Mesenchymal stem cell (in vitro differentiated cells and primary cell): ENCODE measurements at regions not wholly inside any gene's neighbourhood (a gene's known extent, or its start where the extent isn't known, plus 50 kb on each side); places are given as distances from the start of the nearest gene placed in this dataset.

ENCODE experiments used
- DNase-seq: peaks from one replicate; pipeline ENCODE4 v3.0.0-alpha.2; 2013
- H2AFZ ChIP-seq: one replicate; pipeline ENCODE4 v1.6.1; 2013; ENCODE audit warnings: low read depth, mild to moderate bottlenecking, control low read depth, inconsistent platforms, low read length, moderate library complexity
- H2AK5ac ChIP-seq: 2 replicates; pipeline ENCODE4 v1.6.1; 2013; ENCODE audit warnings: low read length, moderate library complexity, mild to moderate bottlenecking, inconsistent platforms; ENCODE audit not compliant: severe bottlenecking
- H2BK120ac ChIP-seq: one replicate; pipeline ENCODE4 v1.6.1; 2013; ENCODE audit warnings: low read depth, mild to moderate bottlenecking, inconsistent platforms, low read length, moderate library complexity
- H2BK12ac ChIP-seq, 2 experiments: one replicate each; pipeline ENCODE4 v1.6.1; 2013; ENCODE audit warnings: inconsistent platforms in 2 of 2, low read length in 2 of 2, mild to moderate bottlenecking in 2 of 2, moderate library complexity in 2 of 2, control low read depth in 1 of 2
- H2BK15ac ChIP-seq: one replicate; pipeline ENCODE4 v1.6.1; 2013; ENCODE audit warnings: mild to moderate bottlenecking, low read depth, inconsistent platforms; ENCODE audit not compliant: poor library complexity, severe bottlenecking
- H2BK5ac ChIP-seq: 2 replicates; pipeline ENCODE4 v1.6.1; 2013; ENCODE audit warnings: low read depth, mild to moderate bottlenecking, low read length, control low read depth, inconsistent platforms; ENCODE audit not compliant: poor library complexity, severe bottlenecking
- H3K14ac ChIP-seq, 2 experiments: one replicate each; pipeline ENCODE4 v1.6.1; 2013; ENCODE audit warnings: inconsistent platforms in 2 of 2, low read length in 2 of 2, control low read depth in 1 of 2, mild to moderate bottlenecking in 1 of 2, moderate library complexity in 1 of 2
- H3K18ac ChIP-seq, 2 experiments: one replicate each; pipeline ENCODE4 v1.6.1; 2013; ENCODE audit warnings: inconsistent platforms in 2 of 2, low read length in 2 of 2, control low read depth in 1 of 2, low read depth in 1 of 2, mild to moderate bottlenecking in 1 of 2
- H3K23ac ChIP-seq, 2 experiments: one replicate each; pipeline ENCODE4 v1.6.1; 2013; ENCODE audit warnings: inconsistent platforms in 2 of 2, low read length in 2 of 2, mild to moderate bottlenecking in 2 of 2, moderate library complexity in 2 of 2, control low read depth in 1 of 2
- H3K27ac ChIP-seq: 2 replicates; pipeline ENCODE4 v1.5.1; 2013; ENCODE audit warnings: mild to moderate bottlenecking, moderate library complexity, low read length, control low read depth, inconsistent platforms; ENCODE audit not compliant: poor library complexity, severe bottlenecking
- H3K27me3 ChIP-seq, 2 experiments: 2 replicates each; pipeline versions ENCODE4 v1.6.1 to v1.7.0; 2013; ENCODE audit warnings: low read length in 2 of 2, mild to moderate bottlenecking in 2 of 2, moderate library complexity in 2 of 2, control low read depth in 1 of 2, inconsistent platforms in 1 of 2; ENCODE audit not compliant: control insufficient read depth in 1 of 2, insufficient read depth in 1 of 2
- H3K36me3 ChIP-seq, 2 experiments: 2 replicates each; pipeline versions ENCODE4 v1.6.1 to v1.7.0; 2013; ENCODE audit warnings: low read length in 2 of 2, control low read depth in 1 of 2, inconsistent platforms in 1 of 2, low read depth in 1 of 2, mild to moderate bottlenecking in 1 of 2; ENCODE audit not compliant: insufficient read depth in 2 of 2, control insufficient read depth in 1 of 2
- H3K4ac ChIP-seq, 2 experiments: one replicate each; pipeline ENCODE4 v1.6.1; 2013; ENCODE audit warnings: inconsistent platforms in 2 of 2, low read length in 2 of 2, mild to moderate bottlenecking in 2 of 2, moderate library complexity in 2 of 2, control low read depth in 1 of 2, low read depth in 1 of 2
- H3K4me1 ChIP-seq: 2 replicates; pipeline ENCODE4 v1.6.1; 2013; ENCODE audit warnings: low read depth, low read length, control low read depth; ENCODE audit not compliant: control insufficient read depth, insufficient read depth
- H3K4me2 ChIP-seq: 2 replicates; pipeline ENCODE4 v1.6.1; 2013; ENCODE audit warnings: low read length, mild to moderate bottlenecking, inconsistent platforms; ENCODE audit not compliant: poor library complexity, severe bottlenecking
- H3K4me3 ChIP-seq, 2 experiments: 2 replicates each; pipeline versions ENCODE4 v1.5.1 to v1.7.0; 2013; ENCODE audit warnings: low read length in 2 of 2, mild to moderate bottlenecking in 2 of 2, control low read depth in 1 of 2, low read depth in 1 of 2; ENCODE audit not compliant: insufficient read depth in 1 of 2
- H3K79me1 ChIP-seq: replicated peaks from 2 replicates; pipeline ENCODE4 v1.6.1; 2013; ENCODE audit warnings: mild to moderate bottlenecking, control low read depth, low read length, inconsistent platforms; ENCODE audit not compliant: poor library complexity, severe bottlenecking
- H3K9ac ChIP-seq: 2 replicates; pipeline ENCODE4 v1.7.0; 2013; ENCODE audit warnings: mild to moderate bottlenecking, low read length, moderate library complexity
- H3K9me3 ChIP-seq: 2 replicates; pipeline ENCODE4 v1.7.0; 2013; ENCODE audit warnings: mild to moderate bottlenecking, low read length; ENCODE audit not compliant: control insufficient read depth
- H4K8ac ChIP-seq: one replicate; pipeline ENCODE4 v1.6.1; 2013; ENCODE audit warnings: inconsistent platforms, mild to moderate bottlenecking, low read length, moderate library complexity
- H4K91ac ChIP-seq: one replicate; pipeline ENCODE4 v1.6.1; 2013; ENCODE audit warnings: mild to moderate bottlenecking, low read length, inconsistent platforms
- WGBS: methylation state at CpG from one replicate; pipeline ENCODE4 v1.1.7; 2013; ENCODE audit warnings: mixed read lengths; 5-methylcytosine and 5-hydroxymethylcytosine counted together

DNA sequence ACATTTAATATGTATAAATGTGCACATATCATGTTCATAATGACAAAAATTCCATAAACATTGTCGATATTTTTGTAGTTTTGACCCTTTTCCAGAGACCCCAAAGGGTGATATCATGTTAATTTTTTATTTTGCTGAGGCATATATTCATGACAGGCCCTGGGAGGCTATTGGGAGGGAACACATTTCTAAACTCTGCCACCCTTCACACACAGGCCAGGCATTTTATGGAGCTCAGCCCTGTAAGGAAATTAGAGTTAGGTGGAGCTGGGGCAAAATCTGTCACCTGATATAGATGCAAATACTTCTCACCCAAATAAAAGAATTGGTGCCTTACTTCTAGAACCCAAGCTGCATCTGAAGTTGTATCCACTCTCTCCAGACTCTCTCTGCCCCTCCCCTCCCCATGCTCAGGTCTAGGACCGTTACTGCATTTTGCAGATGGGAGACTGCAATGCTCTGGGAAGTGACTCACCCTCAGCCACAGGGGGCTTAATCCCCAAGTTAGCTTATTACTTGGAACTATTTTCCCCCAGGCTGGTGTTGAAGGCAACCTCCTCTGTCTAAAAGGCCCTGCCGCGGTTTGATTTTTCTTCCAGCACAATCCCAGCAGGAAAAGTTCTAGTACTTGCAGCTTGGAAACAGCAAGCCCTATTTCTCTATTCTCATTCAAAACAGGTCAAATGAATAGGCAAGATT is 238.9 kb downstream of the EMP1 start:
- H2AFZ ChIP-seq, result no peak overlapping the region
- no peak overlapping the region for H2AK5ac ChIP-seq
- no peak for DNase-seq
- no peak overlapping the region for H3K14ac ChIP-seq
- no peak overlapping the region for H3K18ac ChIP-seq
- no peak overlapping the region for H3K23ac ChIP-seq
- H4K91ac ChIP-seq, result no peak overlapping the region
- no peaks in the 10 kb centered on the region for H3K36me3 ChIP-seq
- no peak overlapping the region for H2BK15ac ChIP-seq
- no peaks in the 10 kb centered on the region for H3K27me3 ChIP-seq
- H3K9ac ChIP-seq, result no peak overlapping the region
- peaks cover 4% of the 10 kb centered on the region for H3K4me1 ChIP-seq
- no peak overlapping the region for H2BK5ac ChIP-seq
- no peak overlapping the region for H2BK120ac ChIP-seq
- no peak overlapping the region for H2BK12ac ChIP-seq
- H3K4me2 ChIP-seq, result no peak overlapping the region
- H3K27ac ChIP-seq, result no peak overlapping the region
- H3K79me1 ChIP-seq, result no peaks in the 10 kb centered on the region
- H3K4ac ChIP-seq, result no peak overlapping the region
- H4K8ac ChIP-seq, result no peak overlapping the region
- WGBS, result 25% methylated on average over 3 of the region's 4 CpGs
- H3K4me3 ChIP-seq, result no peak overlapping the region
- H3K9me3 ChIP-seq, result no peaks in the 10 kb centered on the region

DNA sequence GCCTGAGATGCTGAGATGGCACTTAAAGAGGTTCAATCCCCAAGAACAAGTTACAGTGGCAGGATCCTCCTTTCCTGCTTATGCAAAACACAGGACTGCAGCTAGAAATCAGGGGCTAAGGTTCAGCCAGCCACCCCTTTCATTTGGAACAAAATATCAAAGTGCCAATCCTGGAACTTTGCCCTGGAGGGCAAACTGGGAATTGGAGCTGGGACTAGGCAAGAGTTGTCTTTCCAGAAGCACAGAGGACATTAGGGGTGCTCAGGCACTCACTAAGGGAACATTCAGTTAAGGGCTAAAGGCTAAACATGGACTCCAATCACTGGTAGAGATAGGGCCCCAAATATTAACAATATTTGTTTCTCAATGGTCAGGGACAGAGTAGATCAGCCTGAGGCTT is 237.2 kb downstream of the EMP1 start:
- no peak overlapping the region for H4K8ac ChIP-seq
- H3K4me2 ChIP-seq, result no peak overlapping the region
- H2AFZ ChIP-seq, result no peak overlapping the region
- H3K9me3 ChIP-seq, result no peaks in the 10 kb centered on the region
- no peaks in the 10 kb centered on the region for H3K27me3 ChIP-seq
- no peak overlapping the region for H3K23ac ChIP-seq
- no peaks in the 10 kb centered on the region for H3K79me1 ChIP-seq
- no peak overlapping the region for H4K91ac ChIP-seq
- H2AK5ac ChIP-seq, result no peak overlapping the region
- H3K27ac ChIP-seq, result no peak overlapping the region
- H2BK5ac ChIP-seq, result no peak overlapping the region
- no peak overlapping the region for H3K9ac ChIP-seq
- H2BK12ac ChIP-seq, result no peak overlapping the region
- H3K4ac ChIP-seq, result no peak overlapping the region
- H3K18ac ChIP-seq, result no peak overlapping the region
- H3K4me3 ChIP-seq, result no peak overlapping the region
- H2BK15ac ChIP-seq, result no peak overlapping the region
- H3K36me3 ChIP-seq, result no peaks in the 10 kb centered on the region
- no peak for DNase-seq
- no peak overlapping the region for H3K14ac ChIP-seq
- peaks cover 4% of the 10 kb centered on the region for H3K4me1 ChIP-seq
- H2BK120ac ChIP-seq, result no peak overlapping the region

DNA sequence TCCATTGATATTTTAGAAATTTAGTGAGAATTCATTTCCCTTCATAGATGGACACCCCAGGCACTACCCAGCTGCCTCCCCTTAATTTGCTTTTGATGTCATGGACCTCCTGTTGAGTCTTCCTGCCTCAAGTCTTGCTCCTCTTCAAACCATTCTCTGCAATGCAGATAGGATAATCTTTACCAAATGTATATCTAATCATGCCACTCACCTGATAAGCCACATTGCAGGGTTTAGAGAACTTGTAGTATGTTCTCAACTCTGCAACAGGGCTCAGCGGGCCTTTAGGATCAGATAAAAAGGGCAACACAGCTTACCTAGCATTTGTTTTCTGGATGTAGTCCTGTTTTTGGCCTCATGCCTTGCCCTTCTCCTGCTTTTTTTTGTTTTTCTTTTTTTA is 234.5 kb downstream of the EMP1 start:
- Histone ChIP-seq H4K91ac (no peak overlapping the region), H3K4me2 (no peak overlapping the region), H3K23ac (no peak overlapping the region), H4K8ac (no peak overlapping the region), H3K36me3 (no peaks in the 10 kb centered on the region), H2AK5ac (no peak overlapping the region), H3K9ac (no peak overlapping the region), H3K27me3 (no peaks in the 10 kb centered on the region), H2BK15ac (no peak overlapping the region), H2BK12ac (no peak overlapping the region), H3K4ac (no peak overlapping the region), H2BK5ac (no peak overlapping the region), H3K79me1 (no peaks in the 10 kb centered on the region), H3K4me3 (no peak overlapping the region), H3K18ac (no peak overlapping the region), H2AFZ (no peak overlapping the region), H3K4me1 (peaks cover 6% of the 10 kb centered on the region), H3K27ac (no peak overlapping the region), H3K14ac (no peak overlapping the region), H2BK120ac (no peak overlapping the region), H3K9me3 (peaks cover 7% of the 10 kb centered on the region)
- 56% methylated on average over 1 of the region's 1 CpG for WGBS
- DNase-seq, result no peak

DNA sequence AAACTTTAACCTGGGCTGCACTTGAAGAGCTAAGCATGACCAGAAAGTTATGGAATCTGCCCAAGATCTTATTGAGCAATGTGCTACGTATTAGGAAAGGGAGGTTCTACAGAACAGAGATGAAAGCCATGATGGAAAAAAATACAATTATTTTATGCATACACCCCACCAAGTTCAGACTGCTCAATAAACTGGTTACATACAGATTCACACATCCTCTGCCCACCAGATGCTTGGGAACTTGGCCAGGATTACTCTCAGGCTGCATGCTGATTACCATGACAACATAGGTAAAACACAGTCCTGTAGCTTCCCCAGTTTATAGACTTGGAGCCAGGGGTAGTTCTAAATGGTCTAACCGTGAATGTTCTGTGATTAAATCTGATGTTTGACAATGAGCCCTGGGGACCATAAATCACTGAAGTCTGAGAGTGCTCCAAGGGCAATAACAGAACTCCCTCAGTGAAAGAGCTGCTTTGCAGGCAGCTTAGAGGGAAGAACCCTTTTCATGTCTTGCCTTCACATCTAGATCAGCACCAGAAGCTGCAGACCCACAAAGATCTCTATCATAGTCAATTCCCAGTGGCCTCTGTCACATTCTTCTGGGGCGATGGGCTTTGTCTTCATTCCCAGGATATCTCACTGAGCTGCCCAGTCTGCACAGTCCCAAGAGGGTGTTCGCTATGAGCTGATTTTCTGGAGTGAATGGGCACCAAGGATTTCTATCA is 232.2 kb downstream of the EMP1 start:
- no peak overlapping the region for H3K18ac ChIP-seq

More for the DNA sequence above, 232.2 kb downstream of the EMP1 start:
- 49% methylated on average over 4 of the region's 4 CpGs for WGBS
- no peak overlapping the region for H2BK12ac ChIP-seq
- no peak overlapping the region for H2AK5ac ChIP-seq
- H3K27me3 ChIP-seq, result no peaks in the 10 kb centered on the region
- peak; percentile 3 for DNase-seq
- H3K9me3 ChIP-seq, result peaks cover 7% of the 10 kb centered on the region
- H2BK120ac ChIP-seq, result no peak overlapping the region
- H3K4me2 ChIP-seq, result no peak overlapping the region
- H3K36me3 ChIP-seq, result no peaks in the 10 kb centered on the region
- H2BK5ac ChIP-seq, result no peak overlapping the region
- no peak overlapping the region for H3K14ac ChIP-seq
- H4K91ac ChIP-seq, result no peak overlapping the region
- no peak overlapping the region for H3K27ac ChIP-seq
- H3K23ac ChIP-seq, result no peak overlapping the region
- no peak overlapping the region for H2AFZ ChIP-seq
- H4K8ac ChIP-seq, result no peak overlapping the region
- H3K4me1 ChIP-seq, result peaks cover 3% of the 10 kb centered on the region
- H3K9ac ChIP-seq, result no peak overlapping the region
- H3K4me3 ChIP-seq, result no peak overlapping the region
- no peaks in the 10 kb centered on the region for H3K79me1 ChIP-seq
- no peak overlapping the region for H3K4ac ChIP-seq
- H2BK15ac ChIP-seq, result no peak overlapping the region
